GM21737 (cell line): ENCODE measurements at regions not wholly inside any gene's neighbourhood (a gene's known extent, or its start where the extent isn't known, plus 50 kb on each side); places are given as distances from the start of the nearest gene placed in this dataset.
"Not testable (repeated sequence)": the region's sequence is repeated elsewhere in the genome, so short reads cannot be mapped to it uniquely, and the experiment has no call there.

Experiments used
- ATAC-seq: cut with Tn5 transposase; IDR thresholded peaks from one replicate; pipeline ENCODE4 v1.9.1; 2021; ENCODE audit warnings: mild to moderate bottlenecking, moderate library complexity; ENCODE audit not compliant: unreplicated experiment

DNA sequence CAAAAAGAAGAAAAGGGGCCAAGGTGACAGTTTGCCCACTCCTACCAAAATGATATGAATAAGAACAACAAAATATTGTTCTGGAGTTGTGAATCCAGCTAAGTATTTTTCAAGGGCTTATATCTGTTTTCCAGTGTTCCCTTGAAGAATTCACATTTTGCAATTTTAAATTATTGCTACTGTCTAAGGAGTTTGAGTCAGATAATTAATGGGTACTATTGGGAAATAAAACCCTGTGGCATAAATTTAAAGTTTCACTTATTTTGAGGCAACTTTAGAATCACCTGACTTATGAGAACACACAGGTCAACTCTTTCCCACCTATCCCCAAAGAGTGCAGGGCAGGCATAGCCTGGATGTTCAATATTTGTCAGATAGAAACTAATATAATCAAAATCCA, 188.0 kb upstream of the GHR start:
- no peak for ATAC-seq

GRCh38 chr5:42235837-42236236, 187.4 kb upstream of the GHR start:
- no peak for ATAC-seq

DNA sequence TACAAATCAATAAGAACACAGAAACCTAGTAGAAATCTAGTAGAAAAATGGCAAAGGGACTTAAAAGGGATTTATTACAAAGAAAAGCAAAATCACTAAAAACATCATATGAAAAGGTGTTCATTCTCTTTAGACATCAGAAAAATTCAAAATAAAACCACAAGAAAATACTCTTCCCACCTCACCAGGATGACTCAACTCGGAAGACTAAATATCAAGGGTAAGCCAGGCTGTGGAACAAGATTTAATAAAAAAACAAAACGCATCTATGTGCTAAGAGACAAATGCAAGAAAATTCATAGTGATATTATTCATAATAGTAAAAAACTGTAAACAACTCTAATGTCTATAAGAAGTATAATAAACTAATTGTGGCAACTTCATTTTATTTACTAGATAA, 181.6 kb upstream of the GHR start:
- no peak for ATAC-seq

DNA sequence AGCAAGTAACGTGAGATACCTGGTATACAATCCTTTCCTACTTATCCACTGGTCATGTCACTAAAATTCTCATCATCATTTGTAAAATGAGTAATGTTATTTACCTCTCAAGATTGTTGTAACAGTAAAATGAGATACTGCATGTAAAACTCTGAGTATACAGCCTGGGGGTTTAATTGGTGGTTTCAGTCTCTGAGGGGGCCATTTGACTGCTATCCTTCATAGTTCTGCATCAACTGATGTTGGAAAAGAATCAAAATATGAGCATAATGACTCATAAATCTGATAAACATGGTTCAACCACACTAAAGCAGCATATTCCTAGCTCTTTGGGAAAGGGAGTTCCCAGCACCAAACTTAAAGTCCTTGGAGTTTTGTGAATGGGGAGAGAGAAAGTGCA, 181.0 kb upstream of the GHR start:
- ATAC-seq: no peak

DNA sequence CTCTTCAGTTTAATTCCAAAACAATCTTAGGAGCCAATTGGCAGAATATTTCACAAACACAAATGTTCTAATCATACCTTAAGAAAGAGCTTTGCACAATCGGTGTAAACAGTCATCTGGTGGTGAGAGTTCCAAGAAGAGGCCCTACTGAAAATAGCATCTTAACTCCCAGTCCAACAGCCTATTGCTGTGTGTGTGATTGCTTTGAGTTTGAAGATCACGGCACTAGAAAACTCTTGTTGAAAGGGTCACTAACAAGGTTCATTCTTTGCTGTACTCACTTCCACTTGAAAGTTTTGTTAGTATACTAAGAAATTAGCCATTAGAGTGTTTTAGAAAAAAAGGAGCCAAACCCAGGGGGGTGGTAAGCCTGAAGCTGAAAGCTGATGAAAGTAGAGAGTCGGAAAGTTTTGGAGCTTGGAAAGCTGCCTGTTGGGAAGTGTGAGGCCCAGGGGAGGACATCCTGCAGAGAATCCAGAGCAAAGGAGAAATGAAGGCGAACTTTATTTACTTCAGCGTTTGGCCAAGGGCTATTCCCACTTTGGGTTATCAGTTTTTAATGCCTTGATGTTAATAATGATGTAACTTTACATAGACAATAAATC, 180.3 kb upstream of the GHR start:
- ATAC-seq: no peak

- no peak for ATAC-seq
Measured at GRCh38 chr5:42252306-42252705, 170.9 kb upstream of the GHR start.

- ATAC-seq: not testable (repeated sequence)
Measured at GRCh38 chr5:42259914-42260313, 163.3 kb upstream of the GHR start.

DNA sequence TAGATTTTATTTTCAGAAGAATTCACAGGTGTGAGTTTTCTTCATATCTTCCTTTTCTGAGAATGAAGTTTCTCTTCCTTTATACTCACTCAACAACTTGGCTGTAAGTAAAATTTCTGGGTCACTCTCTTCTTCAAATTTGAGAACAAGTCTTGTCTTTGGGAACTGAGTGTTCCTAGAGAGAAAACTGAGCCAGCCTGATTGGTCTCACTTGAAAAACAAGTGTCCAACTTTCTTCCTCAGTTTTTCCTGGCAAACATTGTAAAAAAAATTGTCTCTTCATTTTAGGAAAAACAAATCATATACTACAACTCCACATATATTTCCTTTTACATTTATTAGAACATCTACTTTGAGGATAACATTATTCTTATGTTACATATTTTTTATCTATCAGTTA, 156.1 kb upstream of the GHR start:
- ATAC-seq: no peak

- not testable (repeated sequence) for ATAC-seq
Measured at GRCh38 chr5:42268170-42268569, 155.1 kb upstream of the GHR start.

DNA sequence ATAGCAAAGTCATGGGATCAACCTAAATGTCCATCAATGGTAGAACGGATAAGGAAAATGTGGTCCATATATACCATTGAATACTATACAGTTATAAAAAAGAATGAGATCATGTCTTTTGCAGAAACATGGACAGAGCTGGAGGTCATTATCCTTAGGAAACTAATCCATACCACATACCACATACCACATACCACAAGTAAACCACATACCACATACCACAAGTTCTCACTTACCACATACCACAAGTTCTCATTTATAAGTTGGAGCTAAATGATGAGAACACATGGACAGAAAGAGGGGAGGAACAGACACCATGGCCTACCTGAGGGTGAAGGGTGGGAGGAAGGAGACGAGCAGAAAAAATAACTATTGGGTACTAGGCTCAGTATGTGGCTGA, 154.6 kb upstream of the GHR start:
- ATAC-seq: no peak

GRCh38 chr5:42270771-42271170, 152.5 kb upstream of the GHR start:
- ATAC-seq: no peak

DNA sequence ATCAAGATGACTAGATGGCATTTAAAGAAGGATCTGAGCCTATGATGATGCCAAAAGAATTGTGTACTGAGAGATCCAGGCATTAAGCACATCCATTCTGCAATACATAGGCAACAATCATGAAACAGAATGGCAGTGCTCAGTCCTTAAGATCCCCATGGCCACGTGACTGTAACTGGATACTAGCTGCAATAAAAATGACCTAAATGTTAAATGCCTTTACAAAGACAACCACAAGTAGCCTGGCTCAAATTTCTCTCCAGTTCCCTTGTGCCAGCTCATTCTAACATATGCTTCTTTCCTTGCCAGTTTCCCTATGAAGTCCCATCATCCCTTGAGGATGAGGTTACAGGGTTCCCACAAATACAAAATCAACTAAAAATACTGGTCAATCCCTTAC, 148.3 kb upstream of the GHR start:
- ATAC-seq: no peak

DNA sequence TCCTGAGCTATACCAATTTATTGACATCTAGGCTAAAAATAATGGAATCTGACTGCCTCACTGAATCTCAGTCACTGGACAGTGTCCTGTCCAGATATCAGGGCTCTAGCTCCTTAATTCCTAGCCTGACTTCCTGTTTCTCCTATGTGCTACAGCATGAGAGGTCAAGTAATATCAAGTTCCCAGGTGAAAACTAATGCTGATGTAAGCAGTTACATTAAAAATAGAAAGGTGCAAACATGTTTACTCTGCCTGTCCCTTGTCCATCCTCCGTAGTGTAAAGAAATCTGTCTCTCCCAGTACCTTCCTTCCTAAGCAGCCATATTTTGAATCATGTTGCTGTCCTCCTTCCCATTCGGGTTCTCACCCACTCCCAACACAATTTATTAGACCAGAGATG, 145.9 kb upstream of the GHR start:
- no peak for ATAC-seq

- no peak for ATAC-seq
Measured at GRCh38 chr5:42284584-42284983, 138.7 kb upstream of the GHR start.

- ATAC-seq: no peak
Measured at GRCh38 chr5:42285230-42285629, 138.0 kb upstream of the GHR start.

GRCh38 chr5:42300496-42300895, 122.7 kb upstream of the GHR start:
- ATAC-seq: no peak

GRCh38 chr5:42301349-42301748, 121.9 kb upstream of the GHR start:
- ATAC-seq: no peak

GRCh38 chr5:42302186-42302585, 121.1 kb upstream of the GHR start:
- no peak for ATAC-seq

DNA sequence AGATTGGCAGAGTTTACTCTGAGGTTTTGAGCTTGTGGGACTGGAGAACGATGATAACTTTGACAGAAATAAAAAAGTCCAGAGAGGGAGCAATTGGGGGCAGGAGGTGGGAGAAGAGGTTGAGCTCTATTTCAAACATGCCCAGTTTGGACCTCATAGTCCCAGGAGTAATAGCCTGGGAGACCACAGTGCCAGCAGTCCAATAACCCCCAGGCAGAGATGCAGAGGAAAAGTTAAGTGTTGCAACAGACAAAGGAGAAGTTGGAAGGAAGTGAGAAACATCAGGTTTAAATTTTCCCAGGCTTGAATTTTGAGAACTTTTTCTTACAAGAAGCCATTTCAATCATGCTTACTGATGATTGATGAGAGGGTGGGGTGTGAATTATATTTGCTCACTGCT, 117.0 kb upstream of the GHR start:
- ATAC-seq: no peak

DNA sequence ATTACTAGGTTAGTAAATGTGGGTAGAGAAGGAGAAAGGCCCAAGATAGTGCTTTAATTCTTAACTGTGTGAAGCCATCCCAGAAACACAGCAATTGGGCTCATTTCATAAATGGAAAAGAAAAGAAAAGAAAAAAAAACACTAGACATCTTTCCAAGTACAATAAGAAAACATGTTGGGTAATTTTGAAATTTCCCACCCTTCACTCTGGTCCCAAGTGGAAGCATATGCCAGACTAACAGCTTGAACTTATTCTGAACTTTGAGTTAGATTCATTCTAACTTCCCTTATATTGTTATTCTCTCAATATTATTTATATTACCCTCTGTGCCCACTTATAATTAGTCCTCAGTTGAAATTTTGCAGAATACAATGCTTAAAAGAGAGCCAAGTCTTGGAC, 113.4 kb upstream of the GHR start:
- no peak for ATAC-seq

GRCh38 chr5:42315214-42315613, 108.0 kb upstream of the GHR start:
- no peak for ATAC-seq

DNA sequence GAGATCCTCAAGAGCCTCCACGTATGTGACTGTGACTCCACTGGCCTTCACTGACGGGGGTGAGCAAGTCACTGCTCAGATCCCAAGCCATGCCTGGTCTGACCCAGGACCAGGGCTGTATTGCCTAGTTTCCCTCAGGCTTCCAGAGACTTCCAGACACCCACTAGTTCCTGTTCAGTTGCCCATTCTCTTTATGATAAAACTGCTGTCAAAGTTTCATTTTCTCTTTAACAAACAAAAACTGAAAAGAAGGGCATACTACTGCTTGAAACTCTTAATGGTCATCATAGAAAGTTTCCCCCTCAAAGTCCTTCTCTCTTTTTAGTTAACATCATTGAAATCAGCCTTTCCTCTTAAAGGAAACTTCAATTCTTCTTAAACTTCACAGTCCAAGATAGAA, 105.7 kb upstream of the GHR start:
- ATAC-seq: no peak

DNA sequence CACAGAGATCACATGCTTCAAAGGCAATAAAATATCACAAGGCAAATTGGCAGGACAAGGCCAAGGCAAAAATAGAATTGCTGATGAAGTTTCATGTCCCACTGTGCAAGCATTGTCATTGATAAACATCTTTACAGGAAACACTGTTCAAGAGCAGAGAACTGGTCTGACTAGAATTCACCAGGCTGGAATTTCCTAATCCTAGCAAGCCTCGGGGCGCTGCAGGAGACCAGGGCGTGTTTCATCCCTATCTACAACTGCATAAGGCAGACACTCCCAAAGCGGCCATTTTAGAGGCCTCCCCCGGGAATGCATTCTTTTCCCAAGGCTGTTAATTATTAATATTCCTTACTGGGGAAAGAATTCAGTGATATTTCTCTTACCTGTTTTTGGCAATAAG, 103.7 kb upstream of the GHR start:
- not testable (repeated sequence) for ATAC-seq

- ATAC-seq: no peak
Measured at GRCh38 chr5:42321785-42322184, 101.5 kb upstream of the GHR start.
